ENCODE measurements at regions not wholly inside any gene's neighbourhood (a gene's known extent, or its start where the extent isn't known, plus 50 kb on each side); places are given as distances from the start of the nearest gene placed in this dataset.

- DNase-seq (ENCODE audit: extremely low read depth in 1 of 11, low read depth in 9 of 11, low spot score in 4 of 11), result no peak
Measured at GRCh38 chr6:133682506-133683307, 206.2 kb upstream of the TCF21 start.

GRCh38 chr6:133683308-133683580 lies 205.7 kb upstream of the TCF21 start:
- no peak for DNase-seq (ENCODE audit: extremely low read depth in 1 of 11, low read depth in 9 of 11, low spot score in 4 of 11)

GRCh38 chr6:133683606-133684005 lies 205.3 kb upstream of the TCF21 start:
- DNase-seq (ENCODE audit: extremely low read depth in 1 of 11, low read depth in 9 of 11, low spot score in 4 of 11), result no peak

- DNase-seq (ENCODE audit: extremely low read depth in 1 of 11, low read depth in 9 of 11, low spot score in 4 of 11), result no peak
Measured at GRCh38 chr6:133688705-133689492, 200.0 kb upstream of the TCF21 start.

- DNase-seq (ENCODE audit: extremely low read depth in 1 of 11, low read depth in 9 of 11, low spot score in 4 of 11), result no peak
Measured at GRCh38 chr6:133689863-133690262, 199.1 kb upstream of the TCF21 start.

GRCh38 chr6:133693565-133693964 lies 195.3 kb upstream of the TCF21 start:
- no peak for DNase-seq (ENCODE audit: extremely low read depth in 1 of 11, low read depth in 9 of 11, low spot score in 4 of 11)

GRCh38 chr6:133697185-133697584 lies 191.7 kb upstream of the TCF21 start:
- no peak for DNase-seq (ENCODE audit: extremely low read depth in 1 of 11, low read depth in 9 of 11, low spot score in 4 of 11)

- DNase-seq (ENCODE audit: extremely low read depth in 1 of 11, low read depth in 9 of 11, low spot score in 4 of 11), result no peak
Measured at GRCh38 chr6:133697666-133698065, 191.2 kb upstream of the TCF21 start.

GRCh38 chr6:133698272-133698671 lies 190.6 kb upstream of the TCF21 start:
- no peak for DNase-seq (ENCODE audit: extremely low read depth in 1 of 11, low read depth in 9 of 11, low spot score in 4 of 11)

- DNase-seq (ENCODE audit: extremely low read depth in 1 of 11, low read depth in 9 of 11, low spot score in 4 of 11), result no peak
Measured at GRCh38 chr6:133699741-133700385, 189.1 kb upstream of the TCF21 start.

GRCh38 chr6:133701633-133702331 lies 187.1 kb upstream of the TCF21 start:
- DNase-seq (ENCODE audit: extremely low read depth in 1 of 11, low read depth in 9 of 11, low spot score in 4 of 11), result peak in 10 of 11 donors; percentile 57 to 86 (median 72)

- DNase-seq (ENCODE audit: extremely low read depth in 1 of 11, low read depth in 9 of 11, low spot score in 4 of 11), result no peak
Measured at GRCh38 chr6:133704371-133704770, 184.5 kb upstream of the TCF21 start.

GRCh38 chr6:133705066-133705465 lies 183.8 kb upstream of the TCF21 start:
- peak in 1 of 11 donors; percentile 4 for DNase-seq (ENCODE audit: extremely low read depth in 1 of 11, low read depth in 9 of 11, low spot score in 4 of 11)

- DNase-seq (ENCODE audit: extremely low read depth in 1 of 11, low read depth in 9 of 11, low spot score in 4 of 11), result no peak
Measured at GRCh38 chr6:133705731-133706130, 183.2 kb upstream of the TCF21 start.

- no peak for DNase-seq (ENCODE audit: extremely low read depth in 1 of 11, low read depth in 9 of 11, low spot score in 4 of 11)
Measured at GRCh38 chr6:133707456-133707855, 181.5 kb upstream of the TCF21 start.

GRCh38 chr6:133710826-133711225 lies 178.1 kb upstream of the TCF21 start:
- DNase-seq (ENCODE audit: extremely low read depth in 1 of 11, low read depth in 9 of 11, low spot score in 4 of 11), result no peak

GRCh38 chr6:133715270-133715669 lies 173.6 kb upstream of the TCF21 start:
- no peak for DNase-seq (ENCODE audit: extremely low read depth in 1 of 11, low read depth in 9 of 11, low spot score in 4 of 11)

GRCh38 chr6:133724726-133725125 lies 164.2 kb upstream of the TCF21 start:
- no peak for DNase-seq (ENCODE audit: extremely low read depth in 1 of 11, low read depth in 9 of 11, low spot score in 4 of 11)

- DNase-seq (ENCODE audit: extremely low read depth in 1 of 11, low read depth in 9 of 11, low spot score in 4 of 11), result no peak
Measured at GRCh38 chr6:133726188-133726587, 162.7 kb upstream of the TCF21 start.

- DNase-seq (ENCODE audit: extremely low read depth in 1 of 11, low read depth in 9 of 11, low spot score in 4 of 11), result peak in 9 of 11 donors; percentile 28 to 77 (median 69)
Measured at GRCh38 chr6:133730881-133731280, 158.0 kb upstream of the TCF21 start.
